Kidney glomerular epithelial cell (primary cell): ENCODE measurements at regions not wholly inside any gene's neighbourhood (a gene's known extent, or its start where the extent isn't known, plus 50 kb on each side); places are given as distances from the start of the nearest gene placed in this dataset.
"Not testable (repeated sequence)": the region's sequence is repeated elsewhere in the genome, so short reads cannot be mapped to it uniquely, and the experiment has no call there.

Experiments
- DNase-seq: peaks from one replicate; lab custom pipeline; 2025; lab: John Stamatoyannopoulos, UW

GRCh38 chr18:47407736-47408135 is 156.3 kb upstream of the SKOR2 start:
- no peak for DNase-seq

GRCh38 chr18:47404845-47405244 is 153.4 kb upstream of the SKOR2 start:
- DNase-seq = no peak

GRCh38 chr18:47403949-47404348 is 152.5 kb upstream of the SKOR2 start:
- no peak for DNase-seq

- no peak for DNase-seq
Observed at GRCh38 chr18:47403317-47403716, 151.9 kb upstream of the SKOR2 start.

- no peak for DNase-seq
Observed at GRCh38 chr18:47399475-47399874, 148.0 kb upstream of the SKOR2 start.

- DNase-seq = no peak
Observed at GRCh38 chr18:47397671-47398319, 146.3 kb upstream of the SKOR2 start.

- DNase-seq = no peak
Observed at GRCh38 chr18:47391665-47392064, 140.2 kb upstream of the SKOR2 start.

GRCh38 chr18:47390410-47391024 is 139.1 kb upstream of the SKOR2 start:
- no peak for DNase-seq

- no peak for DNase-seq
Observed at GRCh38 chr18:47389210-47389609, 137.8 kb upstream of the SKOR2 start.

- DNase-seq = no peak
Observed at GRCh38 chr18:47387864-47388263, 136.4 kb upstream of the SKOR2 start.

GRCh38 chr18:47383729-47384128 is 132.3 kb upstream of the SKOR2 start:
- no peak for DNase-seq

GRCh38 chr18:47381975-47382570 is 130.6 kb upstream of the SKOR2 start:
- DNase-seq = no peak

GRCh38 chr18:47380153-47380552 is 128.7 kb upstream of the SKOR2 start:
- no peak for DNase-seq

- DNase-seq = no peak
Observed at GRCh38 chr18:47373465-47373864, 122.0 kb upstream of the SKOR2 start.

- no peak for DNase-seq
Observed at GRCh38 chr18:47370052-47370451, 118.6 kb upstream of the SKOR2 start.

- DNase-seq = not testable (repeated sequence)
Observed at GRCh38 chr18:47354061-47354460, 102.6 kb upstream of the SKOR2 start.

GRCh38 chr18:47346016-47346415 is 94.6 kb upstream of the SKOR2 start:
- no peak for DNase-seq

- no peak for DNase-seq
Observed at GRCh38 chr18:47345291-47345690, 93.8 kb upstream of the SKOR2 start.

- DNase-seq = no peak
Observed at GRCh38 chr18:47343291-47343690, 91.8 kb upstream of the SKOR2 start.

GRCh38 chr18:47342566-47342965 is 91.1 kb upstream of the SKOR2 start:
- DNase-seq = no peak

- no peak for DNase-seq
Observed at GRCh38 chr18:47341678-47342077, 90.2 kb upstream of the SKOR2 start.

- DNase-seq = no peak
Observed at GRCh38 chr18:47334966-47335365, 83.5 kb upstream of the SKOR2 start.

GRCh38 chr18:47333926-47334635 is 82.6 kb upstream of the SKOR2 start:
- DNase-seq = no peak
